BE2C (cell line): ENCODE measurements at regions not wholly inside any gene's neighbourhood (a gene's known extent, or its start where the extent isn't known, plus 50 kb on each side); places are given as distances from the start of the nearest gene placed in this dataset.

ENCODE experiments used
- DNase-seq: peaks from one replicate; pipeline ENCODE4 v3.0.0-alpha.2; 2020
- H3K27me3 ChIP-seq: fragments of 250-450 bp; sonication (Bioruptor Pico); 2 replicates; pipeline ENCODE4 v1.5.1; 2020; ENCODE audit warnings: mild to moderate bottlenecking
- H3K36me3 ChIP-seq: fragments of 250-450 bp; sonication (Bioruptor Pico); 2 replicates; pipeline ENCODE4 v1.5.1; 2020; ENCODE audit warnings: mild to moderate bottlenecking
- H3K4me1 ChIP-seq: fragments of 250-450 bp; sonication (Bioruptor Pico); 2 replicates; pipeline ENCODE4 v1.5.1; 2020
- H3K4me3 ChIP-seq: 2 replicates; pipeline ENCODE4 v1.5.1; 2011; ENCODE audit warnings: low read depth, low read length
- H3K9me3 ChIP-seq: fragments of 250-450 bp; sonication (Bioruptor Pico); 2 replicates; pipeline ENCODE4 v1.5.1; 2020
- TF ChIP-seq, protein P1 (sequence below): IDR thresholded peaks from 2 replicates; pipeline ENCODE4 v1.5.1; 2012; ENCODE audit warnings: mild to moderate bottlenecking, low read depth, low read length

GRCh38 chr10:120997756-120998155 lies 146.6 kb downstream of the WDR11 start:
- TF ChIP-seq, protein P1, sequence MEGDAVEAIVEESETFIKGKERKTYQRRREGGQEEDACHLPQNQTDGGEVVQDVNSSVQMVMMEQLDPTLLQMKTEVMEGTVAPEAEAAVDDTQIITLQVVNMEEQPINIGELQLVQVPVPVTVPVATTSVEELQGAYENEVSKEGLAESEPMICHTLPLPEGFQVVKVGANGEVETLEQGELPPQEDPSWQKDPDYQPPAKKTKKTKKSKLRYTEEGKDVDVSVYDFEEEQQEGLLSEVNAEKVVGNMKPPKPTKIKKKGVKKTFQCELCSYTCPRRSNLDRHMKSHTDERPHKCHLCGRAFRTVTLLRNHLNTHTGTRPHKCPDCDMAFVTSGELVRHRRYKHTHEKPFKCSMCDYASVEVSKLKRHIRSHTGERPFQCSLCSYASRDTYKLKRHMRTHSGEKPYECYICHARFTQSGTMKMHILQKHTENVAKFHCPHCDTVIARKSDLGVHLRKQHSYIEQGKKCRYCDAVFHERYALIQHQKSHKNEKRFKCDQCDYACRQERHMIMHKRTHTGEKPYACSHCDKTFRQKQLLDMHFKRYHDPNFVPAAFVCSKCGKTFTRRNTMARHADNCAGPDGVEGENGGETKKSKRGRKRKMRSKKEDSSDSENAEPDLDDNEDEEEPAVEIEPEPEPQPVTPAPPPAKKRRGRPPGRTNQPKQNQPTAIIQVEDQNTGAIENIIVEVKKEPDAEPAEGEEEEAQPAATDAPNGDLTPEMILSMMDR, result no peak
- H3K4me3 ChIP-seq, result no peak overlapping the region
- no peaks in the 10 kb centered on the region for H3K36me3 ChIP-seq
- no peaks in the 10 kb centered on the region for H3K4me1 ChIP-seq
- H3K9me3 ChIP-seq, result no peaks in the 10 kb centered on the region
- H3K27me3 ChIP-seq, result no peaks in the 10 kb centered on the region
- DNase-seq, result peak; percentile 18

DNA sequence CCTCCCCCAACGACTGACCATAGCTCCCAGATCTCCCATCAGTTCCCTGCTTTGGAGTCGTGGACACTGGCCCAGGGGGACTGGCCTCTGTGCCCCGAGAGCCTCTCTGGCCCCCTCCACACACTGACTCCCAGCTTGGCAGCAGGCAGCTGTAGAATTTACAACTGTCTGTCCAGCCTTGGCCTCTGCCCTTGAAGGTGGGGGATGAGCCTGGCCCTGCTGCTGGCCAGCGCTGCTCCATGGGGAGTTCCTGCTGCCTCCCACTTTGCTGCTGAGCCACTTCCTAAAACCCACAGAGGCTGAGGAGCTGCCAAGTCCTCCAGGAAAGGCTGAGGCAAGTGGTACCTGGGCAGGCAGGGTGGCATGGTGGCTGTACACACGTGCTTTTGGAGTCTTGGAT lies 147.1 kb downstream of the WDR11 start:
- DNase-seq, result no peak
- no peaks in the 10 kb centered on the region for H3K9me3 ChIP-seq
- TF ChIP-seq, protein P1, result no peak
- H3K36me3 ChIP-seq, result no peaks in the 10 kb centered on the region
- no peaks in the 10 kb centered on the region for H3K27me3 ChIP-seq
- no peaks in the 10 kb centered on the region for H3K4me1 ChIP-seq
- no peak overlapping the region for H3K4me3 ChIP-seq

DNA sequence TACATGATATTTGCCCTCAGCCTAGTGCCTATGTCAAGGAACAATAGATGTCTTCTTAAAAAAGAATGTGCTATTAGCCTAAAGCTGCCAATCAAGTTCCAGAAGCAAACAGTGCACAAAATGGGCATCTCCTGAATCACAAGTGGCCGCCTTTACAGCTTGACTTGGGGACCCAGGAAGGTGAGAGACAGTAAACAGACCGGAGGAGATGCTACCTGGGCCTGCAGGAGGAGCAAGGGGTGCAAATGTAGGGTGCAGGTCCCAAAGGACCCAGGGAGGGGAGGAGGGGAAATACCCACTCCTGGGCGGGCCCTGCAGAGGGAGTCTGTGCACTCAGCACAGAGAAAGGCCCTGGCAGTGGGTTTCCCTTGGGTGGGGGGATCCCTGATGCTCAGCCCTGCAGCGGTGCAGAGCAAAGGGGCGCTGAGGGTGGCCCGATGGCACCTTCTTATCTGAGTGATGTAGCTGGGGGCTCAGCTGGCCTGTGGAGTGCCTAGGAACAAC lies 147.7 kb downstream of the WDR11 start:
- H3K27me3 ChIP-seq, result no peaks in the 10 kb centered on the region
- DNase-seq, result no peak

DNA sequence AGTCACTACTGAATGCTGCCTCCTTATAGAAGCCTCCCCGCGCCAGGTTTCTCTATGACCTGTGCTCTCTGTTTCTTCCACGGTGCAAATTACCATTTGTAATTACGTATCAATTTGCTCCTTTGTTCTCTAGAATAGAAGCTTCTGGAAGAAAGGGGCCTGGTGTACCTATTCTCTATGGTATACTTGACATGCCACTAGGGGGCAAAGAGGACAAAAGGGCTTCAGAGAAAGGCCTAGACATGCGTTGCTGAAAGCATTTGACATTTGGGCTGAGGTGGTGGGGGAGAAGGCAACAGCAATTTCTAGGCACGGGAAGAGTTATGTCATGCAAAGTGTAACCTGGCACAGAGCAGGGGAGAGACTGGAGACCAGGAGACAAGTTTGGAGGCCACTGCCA lies 148.7 kb downstream of the WDR11 start:
- DNase-seq, result no peak

More for the DNA sequence above, 147.7 kb downstream of the WDR11 start:
- TF ChIP-seq, protein P1, result no peak
- Histone ChIP-seq H3K36me3 (no peaks in the 10 kb centered on the region), H3K4me3 (no peak overlapping the region), H3K9me3 (no peaks in the 10 kb centered on the region), H3K4me1 (no peaks in the 10 kb centered on the region)

DNA sequence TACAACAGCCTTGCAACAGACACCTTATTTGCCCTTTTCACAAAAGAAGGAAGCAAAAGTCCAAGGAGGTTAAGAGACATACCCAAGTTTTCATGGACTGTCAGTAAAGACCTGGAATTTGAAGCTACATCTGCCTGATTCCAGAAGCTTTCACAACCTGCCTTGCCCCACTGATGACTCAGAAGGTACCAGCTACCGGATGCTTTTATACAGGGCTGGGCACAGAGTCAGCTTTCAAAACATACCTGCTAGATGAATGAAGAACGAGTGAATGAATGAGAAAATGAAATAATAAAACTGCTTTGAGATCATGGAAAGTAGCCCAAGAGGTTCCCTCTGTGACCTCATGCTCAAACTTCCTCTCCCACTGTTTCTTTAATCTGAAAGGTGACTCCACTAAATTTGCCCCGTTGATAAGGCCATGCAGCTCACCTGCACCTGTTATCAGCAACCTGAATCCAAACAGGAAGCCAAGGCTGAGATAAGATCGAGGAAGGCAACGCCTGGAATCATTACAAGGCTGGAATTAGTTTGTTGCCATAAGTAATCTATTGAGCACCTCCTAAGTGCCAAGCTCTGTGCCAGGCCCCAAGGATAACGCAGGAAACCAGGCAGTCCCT lies 151.5 kb downstream of the WDR11 start:
- no peaks in the 10 kb centered on the region for H3K9me3 ChIP-seq
- no peaks in the 10 kb centered on the region for H3K36me3 ChIP-seq
- H3K4me3 ChIP-seq, result no peak overlapping the region
- H3K4me1 ChIP-seq, result no peaks in the 10 kb centered on the region
- no peaks in the 10 kb centered on the region for H3K27me3 ChIP-seq
- DNase-seq, result no peak
- TF ChIP-seq, protein P1, result no peak

More for the DNA sequence above, 148.7 kb downstream of the WDR11 start:
- TF ChIP-seq, protein P1, result peak; percentile 31
- Histone ChIP-seq H3K4me1 (no peaks in the 10 kb centered on the region), H3K27me3 (no peaks in the 10 kb centered on the region), H3K36me3 (no peaks in the 10 kb centered on the region), H3K4me3 (no peak overlapping the region), H3K9me3 (no peaks in the 10 kb centered on the region)

- Histone ChIP-seq H3K4me3 (no peak overlapping the region), H3K4me1 (no peaks in the 10 kb centered on the region), H3K27me3 (no peaks in the 10 kb centered on the region), H3K9me3 (no peaks in the 10 kb centered on the region), H3K36me3 (no peaks in the 10 kb centered on the region)
- no peak for DNase-seq
- TF ChIP-seq, protein P1, result no peak
Measured at GRCh38 chr10:121005948-121006587, 154.9 kb downstream of the WDR11 start.
